Gastroesophageal sphincter (tissue), 3 donors: ENCODE measurements at regions not wholly inside any gene's neighbourhood (a gene's known extent, or its start where the extent isn't known, plus 50 kb on each side); places are given as distances from the start of the nearest gene placed in this dataset.

Source experiments
- CTCF ChIP-seq, 4 experiments: fragments of 200-600 bp in 2 of 4; fragments of 450-650 bp in 2 of 4; sonication (generic) in 1 of 4; IDR thresholded peaks; one replicate each; pipeline ENCODE4 v1.5.1; 2017 to 2019; ENCODE audit warnings: antibody characterized with exemption in 4 of 4, mild to moderate bottlenecking in 2 of 4, moderate library complexity in 2 of 4
- EP300 ChIP-seq: sonication (generic); formaldehyde crosslinking; IDR thresholded peaks from one replicate; pipeline ENCODE4 v1.6.1; 2017; ENCODE audit warnings: antibody characterized with exemption, mild to moderate bottlenecking
- POLR2A ChIP-seq, 2 donors: fragments of 450-650 bp; IDR thresholded peaks; one replicate each; pipeline ENCODE4 v1.6.1; 2017; ENCODE audit warnings: antibody characterized with exemption in 2 of 2, mild to moderate bottlenecking in 2 of 2, moderate library complexity in 1 of 2
- POLR2AphosphoS5 ChIP-seq: sonication (generic); formaldehyde crosslinking; IDR thresholded peaks from one replicate; pipeline ENCODE4 v1.6.1; 2017; ENCODE audit warnings: antibody characterized with exemption

GRCh38 chr9:26513730-26514129 is 378.9 kb downstream of the CAAP1 start:
- TF ChIP-seq POLR2A (IDR thresholded peaks at IDR 0.05) (no peak), EP300 (no peak), CTCF (IDR thresholded peaks at IDR 0.05) (no peak), POLR2AphosphoS5 (no peak)
